ENCODE measurements at regions not wholly inside any gene's neighbourhood (a gene's known extent, or its start where the extent isn't known, plus 50 kb on each side); places are given as distances from the start of the nearest gene placed in this dataset.

- Histone ChIP-seq H3K4me3 (ENCODE audit: low read length) (no peak overlapping the region), H3F3A (ENCODE audit: insufficient read depth, low read length) (no peaks in the 10 kb centered on the region), H4K20me1 (ENCODE audit: insufficient read depth, low read length) (no peaks in the 10 kb centered on the region), H3K4me1 (ENCODE audit: low read length) (no peaks in the 10 kb centered on the region), H3K9me2 (replicated peaks; ENCODE audit: insufficient read depth, low read length) (no peaks in the 10 kb centered on the region), H3K9ac (ENCODE audit: low read length) (no peak overlapping the region), H3K79me2 (ENCODE audit: low read length) (no peaks in the 10 kb centered on the region), H3K9me3 (replicated peaks; ENCODE audit: insufficient read depth, low read length) (no peaks in the 10 kb centered on the region), H3K27ac (ENCODE audit: low read length) (no peak overlapping the region), H3K27me3 (replicated peaks; ENCODE audit: insufficient read depth, low read length) (no peaks in the 10 kb centered on the region), H3K4me2 (ENCODE audit: low read depth, low read length) (no peak overlapping the region), H3K36me3 (replicated peaks; ENCODE audit: insufficient read depth, low read length) (no peaks in the 10 kb centered on the region), H2AFZ (ENCODE audit: low read length) (no peak overlapping the region)
- TF ChIP-seq EZH2phosphoT487 (IDR thresholded peaks at IDR 0.05; ENCODE audit: low read length) (no peak), EZH2 (optimal IDR thresholded peaks at IDR 0.05; ENCODE audit: low read depth, low read length) (no peak), CTCF (IDR thresholded peaks at IDR 0.05; ENCODE audit: low read length) (no peak)
- DNase-seq = no peak
Observed at GRCh38 chr9:69986970-69987369, 56.7 kb upstream of the MAMDC2 start.

- H3K27me3 ChIP-seq (replicated peaks; ENCODE audit: insufficient read depth, low read length) = no peaks in the 10 kb centered on the region
- TF ChIP-seq EZH2phosphoT487 (IDR thresholded peaks at IDR 0.05; ENCODE audit: low read length) (no peak), CTCF (IDR thresholded peaks at IDR 0.05; ENCODE audit: low read length) (no peak), EZH2 (optimal IDR thresholded peaks at IDR 0.05; ENCODE audit: low read depth, low read length) (no peak)
Observed at GRCh38 chr9:69987457-69987856, 56.2 kb upstream of the MAMDC2 start.

GRCh38 chr9:69993110-69993509, 50.5 kb upstream of the MAMDC2 start:
- H3K4me2 ChIP-seq (ENCODE audit: low read depth, low read length) = no peak overlapping the region
- H3K4me1 ChIP-seq (ENCODE audit: low read length) = no peaks in the 10 kb centered on the region
- H2AFZ ChIP-seq (ENCODE audit: low read length) = no peak overlapping the region
- H3K9ac ChIP-seq (ENCODE audit: low read length) = no peak overlapping the region
- H3F3A ChIP-seq (ENCODE audit: insufficient read depth, low read length) = no peaks in the 10 kb centered on the region
- TF ChIP-seq EZH2phosphoT487 (IDR thresholded peaks at IDR 0.05; ENCODE audit: low read length) (no peak), EZH2 (optimal IDR thresholded peaks at IDR 0.05; ENCODE audit: low read depth, low read length) (no peak), CTCF (IDR thresholded peaks at IDR 0.05; ENCODE audit: low read length) (no peak)
- H3K4me3 ChIP-seq (ENCODE audit: low read length) = no peak overlapping the region
- H3K9me2 ChIP-seq (replicated peaks; ENCODE audit: insufficient read depth, low read length) = no peaks in the 10 kb centered on the region
- H3K36me3 ChIP-seq (replicated peaks; ENCODE audit: insufficient read depth, low read length) = no peaks in the 10 kb centered on the region
- H3K79me2 ChIP-seq (ENCODE audit: low read length) = no peaks in the 10 kb centered on the region
- no peak overlapping the region for H3K27ac ChIP-seq (ENCODE audit: low read length)
- no peaks in the 10 kb centered on the region for H3K9me3 ChIP-seq (replicated peaks; ENCODE audit: insufficient read depth, low read length)
- no peaks in the 10 kb centered on the region for H4K20me1 ChIP-seq (ENCODE audit: insufficient read depth, low read length)
- no peak for DNase-seq
- H3K27me3 ChIP-seq (replicated peaks; ENCODE audit: insufficient read depth, low read length) = no peaks in the 10 kb centered on the region

More at GRCh38 chr9:69987457-69987856, 56.2 kb upstream of the MAMDC2 start:
- no peak overlapping the region for H2AFZ ChIP-seq (ENCODE audit: low read length)
- H3K36me3 ChIP-seq (replicated peaks; ENCODE audit: insufficient read depth, low read length) = no peaks in the 10 kb centered on the region
- H3K79me2 ChIP-seq (ENCODE audit: low read length) = no peaks in the 10 kb centered on the region
- H4K20me1 ChIP-seq (ENCODE audit: insufficient read depth, low read length) = no peaks in the 10 kb centered on the region
- no peak overlapping the region for H3K27ac ChIP-seq (ENCODE audit: low read length)
- DNase-seq = no peak
- H3K4me2 ChIP-seq (ENCODE audit: low read depth, low read length) = no peak overlapping the region
- no peaks in the 10 kb centered on the region for H3F3A ChIP-seq (ENCODE audit: insufficient read depth, low read length)
- H3K9me2 ChIP-seq (replicated peaks; ENCODE audit: insufficient read depth, low read length) = no peaks in the 10 kb centered on the region
- H3K9me3 ChIP-seq (replicated peaks; ENCODE audit: insufficient read depth, low read length) = no peaks in the 10 kb centered on the region
- H3K4me1 ChIP-seq (ENCODE audit: low read length) = no peaks in the 10 kb centered on the region
- no peak overlapping the region for H3K9ac ChIP-seq (ENCODE audit: low read length)
- H3K4me3 ChIP-seq (ENCODE audit: low read length) = no peak overlapping the region
